ENCODE measurements at regions not wholly inside any gene's neighbourhood (a gene's known extent, or its start where the extent isn't known, plus 50 kb on each side); places are given as distances from the start of the nearest gene placed in this dataset.
"Not testable (repeated sequence)": the region's sequence is repeated elsewhere in the genome, so short reads cannot be mapped to it uniquely, and the experiment has no call there.

- 53 to 56% methylated on average over 4 of the region's 5 CpGs for WGBS, 2 donors
- H3K27ac ChIP-seq (ENCODE audit: low read depth in 1 of 2, low read length in 2 of 2); H3K36me3 ChIP-seq (ENCODE audit: control insufficient read depth in 1 of 2, insufficient read depth in 2 of 2, low read length in 1 of 2); H3K4me1 ChIP-seq (ENCODE audit: control insufficient read depth in 1 of 2, insufficient read depth in 2 of 2, low read length in 2 of 2); intact Hi-C loops (cut with DNase I); H3K9me3 ChIP-seq (ENCODE audit: control insufficient read depth, low read length); DNase-seq; H3K4me3 ChIP-seq (ENCODE audit: low read length in 2 of 2); H3K27me3 ChIP-seq (ENCODE audit: control insufficient read depth in 1 of 2, insufficient read depth in 2 of 2, low read length in 1 of 2): not testable (repeated sequence)
- peak; percentile 69 for ATAC-seq (ENCODE audit: low FRiP score)
These were observed 271.5 kb upstream of the PLGLB2 start for GRCh38 chr2:87476223-87476872.

GRCh38 chr2:87476936-87477335 lies 271.0 kb upstream of the PLGLB2 start:
- H3K27me3 ChIP-seq (ENCODE audit: control insufficient read depth in 1 of 2, insufficient read depth in 2 of 2, low read length in 1 of 2); intact Hi-C loops (cut with DNase I); H3K4me3 ChIP-seq (ENCODE audit: low read length in 2 of 2); DNase-seq; H3K36me3 ChIP-seq (ENCODE audit: control insufficient read depth in 1 of 2, insufficient read depth in 2 of 2, low read length in 1 of 2); H3K27ac ChIP-seq (ENCODE audit: low read depth in 1 of 2, low read length in 2 of 2); H3K4me1 ChIP-seq (ENCODE audit: control insufficient read depth in 1 of 2, insufficient read depth in 2 of 2, low read length in 2 of 2); ATAC-seq (ENCODE audit: low FRiP score); H3K9me3 ChIP-seq (ENCODE audit: control insufficient read depth, low read length): not testable (repeated sequence)
- WGBS, 2 donors = 90 to 93% methylated on average over 5 of the region's 5 CpGs

- not testable (repeated sequence) for DNase-seq
These were observed 270.0 kb upstream of the PLGLB2 start for GRCh38 chr2:87477669-87478428.

GRCh38 chr2:87478911-87479310 lies 269.0 kb upstream of the PLGLB2 start:
- H3K4me3 ChIP-seq (ENCODE audit: low read length in 2 of 2); H3K27ac ChIP-seq (ENCODE audit: low read depth in 1 of 2, low read length in 2 of 2); intact Hi-C loops (cut with DNase I); DNase-seq; H3K36me3 ChIP-seq (ENCODE audit: control insufficient read depth in 1 of 2, insufficient read depth in 2 of 2, low read length in 1 of 2); H3K9me3 ChIP-seq (ENCODE audit: control insufficient read depth, low read length); H3K27me3 ChIP-seq (ENCODE audit: control insufficient read depth in 1 of 2, insufficient read depth in 2 of 2, low read length in 1 of 2); H3K4me1 ChIP-seq (ENCODE audit: control insufficient read depth in 1 of 2, insufficient read depth in 2 of 2, low read length in 2 of 2); ATAC-seq (ENCODE audit: low FRiP score): not testable (repeated sequence)
- WGBS, 2 donors = 94 to 97% methylated on average over 4 of the region's 4 CpGs

More at GRCh38 chr2:87477669-87478428, 270.0 kb upstream of the PLGLB2 start:
- H3K27ac ChIP-seq (ENCODE audit: low read depth in 1 of 2, low read length in 2 of 2); H3K9me3 ChIP-seq (ENCODE audit: control insufficient read depth, low read length); H3K27me3 ChIP-seq (ENCODE audit: control insufficient read depth in 1 of 2, insufficient read depth in 2 of 2, low read length in 1 of 2); H3K4me3 ChIP-seq (ENCODE audit: low read length in 2 of 2); intact Hi-C loops (cut with DNase I); H3K36me3 ChIP-seq (ENCODE audit: control insufficient read depth in 1 of 2, insufficient read depth in 2 of 2, low read length in 1 of 2); H3K4me1 ChIP-seq (ENCODE audit: control insufficient read depth in 1 of 2, insufficient read depth in 2 of 2, low read length in 2 of 2): not testable (repeated sequence)
- WGBS, 2 donors = 63 to 66% methylated on average over 7 to 12 of the region's 12 CpGs
- peak; percentile 69 for ATAC-seq (ENCODE audit: low FRiP score)

- DNase-seq; H3K4me3 ChIP-seq (ENCODE audit: low read length in 2 of 2); H3K27ac ChIP-seq (ENCODE audit: low read depth in 1 of 2, low read length in 2 of 2); H3K36me3 ChIP-seq (ENCODE audit: control insufficient read depth in 1 of 2, insufficient read depth in 2 of 2, low read length in 1 of 2); intact Hi-C loops (cut with DNase I); ATAC-seq (ENCODE audit: low FRiP score); H3K4me1 ChIP-seq (ENCODE audit: control insufficient read depth in 1 of 2, insufficient read depth in 2 of 2, low read length in 2 of 2); H3K9me3 ChIP-seq (ENCODE audit: control insufficient read depth, low read length); H3K27me3 ChIP-seq (ENCODE audit: control insufficient read depth in 1 of 2, insufficient read depth in 2 of 2, low read length in 1 of 2): not testable (repeated sequence)
- 82% methylated on average over 6 to 7 of the region's 7 CpGs for WGBS, 2 donors
These were observed 264.7 kb upstream of the PLGLB2 start for GRCh38 chr2:87483093-87483680.

- H3K4me3 ChIP-seq (ENCODE audit: low read length in 2 of 2); intact Hi-C loops (cut with DNase I); H3K27me3 ChIP-seq (ENCODE audit: control insufficient read depth in 1 of 2, insufficient read depth in 2 of 2, low read length in 1 of 2); H3K9me3 ChIP-seq (ENCODE audit: control insufficient read depth, low read length); H3K4me1 ChIP-seq (ENCODE audit: control insufficient read depth in 1 of 2, insufficient read depth in 2 of 2, low read length in 2 of 2); DNase-seq; H3K27ac ChIP-seq (ENCODE audit: low read depth in 1 of 2, low read length in 2 of 2); H3K36me3 ChIP-seq (ENCODE audit: control insufficient read depth in 1 of 2, insufficient read depth in 2 of 2, low read length in 1 of 2); ATAC-seq (ENCODE audit: low FRiP score): not testable (repeated sequence)
- WGBS, 2 donors = 96 to 100% methylated on average over 2 of the region's 2 CpGs
These were observed 263.5 kb upstream of the PLGLB2 start for GRCh38 chr2:87484363-87484762.

GRCh38 chr2:87485455-87485854 lies 262.4 kb upstream of the PLGLB2 start:
- H3K4me3 ChIP-seq (ENCODE audit: low read length in 2 of 2); H3K27me3 ChIP-seq (ENCODE audit: control insufficient read depth in 1 of 2, insufficient read depth in 2 of 2, low read length in 1 of 2); H3K4me1 ChIP-seq (ENCODE audit: control insufficient read depth in 1 of 2, insufficient read depth in 2 of 2, low read length in 2 of 2); H3K9me3 ChIP-seq (ENCODE audit: control insufficient read depth, low read length); intact Hi-C loops (cut with DNase I); H3K36me3 ChIP-seq (ENCODE audit: control insufficient read depth in 1 of 2, insufficient read depth in 2 of 2, low read length in 1 of 2); DNase-seq; H3K27ac ChIP-seq (ENCODE audit: low read depth in 1 of 2, low read length in 2 of 2): not testable (repeated sequence)
- WGBS, 2 donors = 3% methylated on average over 5 to 6 of the region's 8 CpGs
- ATAC-seq (ENCODE audit: low FRiP score) = peak; percentile 27

GRCh38 chr2:87485884-87486283 lies 262.0 kb upstream of the PLGLB2 start:
- no CpG with 5 or more reads among the region's 10 CpGs for WGBS, 2 donors

More at GRCh38 chr2:87485884-87486283, 262.0 kb upstream of the PLGLB2 start:
- intact Hi-C loops (cut with DNase I); DNase-seq; H3K9me3 ChIP-seq (ENCODE audit: control insufficient read depth, low read length); H3K27me3 ChIP-seq (ENCODE audit: control insufficient read depth in 1 of 2, insufficient read depth in 2 of 2, low read length in 1 of 2); H3K36me3 ChIP-seq (ENCODE audit: control insufficient read depth in 1 of 2, insufficient read depth in 2 of 2, low read length in 1 of 2); H3K4me1 ChIP-seq (ENCODE audit: control insufficient read depth in 1 of 2, insufficient read depth in 2 of 2, low read length in 2 of 2); H3K4me3 ChIP-seq (ENCODE audit: low read length in 2 of 2): not testable (repeated sequence)
- H3K27ac ChIP-seq (ENCODE audit: low read depth in 1 of 2, low read length in 2 of 2) = peak overlapping the region in 1 of 2 donors; percentile 31
- peak; percentile 92 for ATAC-seq (ENCODE audit: low FRiP score)

Measured in aorta (tissue), 5 donors.